WTC11 (cell line): ENCODE measurements at regions not wholly inside any gene's neighbourhood (a gene's known extent, or its start where the extent isn't known, plus 50 kb on each side); places are given as distances from the start of the nearest gene placed in this dataset.

Source experiments
- ATAC-seq: fragments of 200-7000 bp; cut with Tn5 transposase; 2 replicates; pipeline ENCODE4 v1.10.0; 2021; ENCODE audit warnings: mild to moderate bottlenecking, moderate library complexity
- CTCF ChIA-PET: fragments of 300-600 bp; sonication (Branson Sonifier 250); formaldehyde crosslinking; loops from one replicate; lab custom pipeline; 2021; ENCODE audit warnings: antibody characterized with exemption; lab: Charles Lee
- POLR2A ChIA-PET: fragments of 350-600 bp; sonication (Branson Sonifier 250); formaldehyde crosslinking; loops from one replicate; lab custom pipeline; 2021; ENCODE audit warnings: antibody characterized with exemption; lab: Charles Lee
- DNase-seq: peaks from one replicate; pipeline ENCODE4 v3.0.0; 2021; ENCODE audit warnings: low spot score
- H3K27ac Mint-ChIP-seq: 2 replicates; pipeline ENCODE4 v1.8.0; 2021; ENCODE audit warnings: mixed read lengths
- H3K27me3 Mint-ChIP-seq: 2 replicates; pipeline ENCODE4 v1.8.0; 2021; ENCODE audit warnings: low read depth, mild to moderate bottlenecking, moderate library complexity, mixed read lengths
- H3K36me3 Mint-ChIP-seq: 2 replicates; pipeline ENCODE4 v1.8.0; 2021; ENCODE audit warnings: mixed read lengths
- H3K4me1 Mint-ChIP-seq: 2 replicates; pipeline ENCODE4 v1.8.0; 2022; ENCODE audit warnings: mixed read lengths
- H3K4me3 Mint-ChIP-seq: 2 replicates; pipeline ENCODE4 v1.8.0; 2021; ENCODE audit warnings: mild to moderate bottlenecking, moderate library complexity, mixed read lengths
- H3K9me3 Mint-ChIP-seq: 2 replicates; pipeline ENCODE4 v1.8.0; 2021; ENCODE audit warnings: mixed read lengths
- CREM ChIP-seq: sonication (generic); formaldehyde crosslinking; IDR thresholded peaks from 2 replicates; pipeline ENCODE4 v1.8.1; 2022; ENCODE audit warnings: mild to moderate bottlenecking, missing genetic modification reagents, moderate library complexity
- ELF4 ChIP-seq: sonication (generic); formaldehyde crosslinking; IDR thresholded peaks from 2 replicates; pipeline ENCODE4 v1.8.1; 2022; ENCODE audit warnings: low read depth, mild to moderate bottlenecking, moderate library complexity, missing genetic modification reagents
- FOXK1 ChIP-seq: sonication (generic); formaldehyde crosslinking; IDR thresholded peaks from 2 replicates; pipeline ENCODE4 v1.8.0; 2022; ENCODE audit warnings: mild to moderate bottlenecking, moderate library complexity, missing genetic modification reagents
- HMGA2 ChIP-seq: fragments of 250-450 bp; sonication (Bioruptor Pico); IDR thresholded peaks from 2 replicates; pipeline ENCODE4 v1.4.0; 2021; ENCODE audit warnings: mild to moderate bottlenecking, moderate library complexity
- JAZF1 ChIP-seq: fragments of 250-450 bp; sonication (Bioruptor Pico); IDR thresholded peaks from 2 replicates; pipeline ENCODE4 v1.9.0; 2021; ENCODE audit warnings: moderate library complexity, mild to moderate bottlenecking, inconsistent platforms
- MYBL2 ChIP-seq: sonication (generic); formaldehyde crosslinking; IDR thresholded peaks from 2 replicates; pipeline ENCODE4 v1.8.1; 2023; ENCODE audit warnings: mild to moderate bottlenecking, moderate library complexity, missing genetic modification reagents
- PRRX2 ChIP-seq: fragments of 250-450 bp; sonication (Bioruptor Pico); IDR thresholded peaks from 2 replicates; pipeline ENCODE4 v1.8.0; 2021; ENCODE audit warnings: mild to moderate bottlenecking
- SOX15 ChIP-seq: fragments of 250-450 bp; sonication (Bioruptor Pico); IDR thresholded peaks from 2 replicates; pipeline ENCODE4 v1.9.0; 2021; ENCODE audit warnings: mild to moderate bottlenecking
- SP1 ChIP-seq: sonication (generic); formaldehyde crosslinking; conservative IDR thresholded peaks from 2 replicates; pipeline ENCODE4 v1.8.1; 2022; ENCODE audit warnings: missing genetic modification reagents
- TEAD1 ChIP-seq: sonication (generic); formaldehyde crosslinking; IDR thresholded peaks from 2 replicates; pipeline ENCODE4 v1.8.0; 2022; ENCODE audit warnings: mild to moderate bottlenecking, missing genetic modification reagents
- TF ChIP-seq, protein P1 (sequence below): sonication (generic); formaldehyde crosslinking; conservative IDR thresholded peaks from 2 replicates; pipeline ENCODE4 v1.8.1; 2023; ENCODE audit warnings: mild to moderate bottlenecking, low read depth, missing genetic modification reagents, moderate library complexity
- TF ChIP-seq, protein P2 (sequence below): fragments of 250-450 bp; sonication (Bioruptor Pico); IDR thresholded peaks from 2 replicates; pipeline ENCODE4 v2.1.2; 2022; ENCODE audit warnings: mild to moderate bottlenecking, moderate library complexity
- TF ChIP-seq, protein P3 (sequence below): sonication (generic); formaldehyde crosslinking; IDR thresholded peaks from 2 replicates; pipeline ENCODE4 v1.8.1; 2022; ENCODE audit warnings: low read depth, missing genetic modification reagents, borderline replicate concordance
- TF ChIP-seq, protein P4 (sequence below): sonication (generic); formaldehyde crosslinking; IDR thresholded peaks from 2 replicates; pipeline ENCODE4 v1.8.1; 2022; ENCODE audit warnings: low read depth, mild to moderate bottlenecking, moderate library complexity, missing genetic modification reagents, borderline replicate concordance
- TF ChIP-seq, protein P5 (sequence below): sonication (generic); formaldehyde crosslinking; IDR thresholded peaks from 2 replicates; pipeline ENCODE4 v1.8.0; 2022; ENCODE audit warnings: missing genetic modification reagents
- TF ChIP-seq, protein P6 (sequence below): sonication (generic); formaldehyde crosslinking; IDR thresholded peaks from 2 replicates; pipeline ENCODE4 v1.8.0; 2023; ENCODE audit warnings: missing genetic modification reagents
- TF ChIP-seq, protein P7 (sequence below): sonication (generic); formaldehyde crosslinking; IDR thresholded peaks from 2 replicates; pipeline ENCODE4 v1.8.0; 2023; ENCODE audit warnings: mild to moderate bottlenecking, missing genetic modification reagents

DNA sequence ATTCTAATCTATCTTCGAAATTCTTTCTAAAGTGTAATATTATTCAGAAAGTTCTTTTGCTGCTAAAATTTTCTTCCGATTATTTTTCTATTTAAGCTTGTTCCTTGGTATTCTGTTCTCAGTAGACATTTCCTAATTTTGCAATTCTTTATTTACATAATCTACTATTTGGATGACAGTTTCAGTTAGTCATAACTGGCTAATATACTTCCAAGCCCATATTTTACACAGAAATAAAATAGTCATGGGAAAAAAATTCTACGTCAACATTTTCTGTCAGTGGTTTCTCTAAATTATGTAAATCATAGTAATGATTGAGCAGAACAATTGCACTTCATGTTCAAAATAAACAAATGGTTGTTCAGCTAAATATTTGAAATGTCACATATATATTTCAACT is 178.0 kb upstream of the ANKRD50 start:
- no peaks in the 10 kb centered on the region for H3K27me3 Mint-ChIP-seq
- peaks cover 4% of the 10 kb centered on the region; the same call in 1 of the 2 replicates for H3K4me1 Mint-ChIP-seq
- TF ChIP-seq SP1 (CRISPR knock-in tag) (no peak), HMGA2 (CRISPR knock-in tag) (no peak), SOX15 (CRISPR knock-in tag) (no peak), ELF4 (CRISPR knock-in tag) (no peak), JAZF1 (CRISPR knock-in tag) (no peak)
- TF ChIP-seq, protein P1, sequence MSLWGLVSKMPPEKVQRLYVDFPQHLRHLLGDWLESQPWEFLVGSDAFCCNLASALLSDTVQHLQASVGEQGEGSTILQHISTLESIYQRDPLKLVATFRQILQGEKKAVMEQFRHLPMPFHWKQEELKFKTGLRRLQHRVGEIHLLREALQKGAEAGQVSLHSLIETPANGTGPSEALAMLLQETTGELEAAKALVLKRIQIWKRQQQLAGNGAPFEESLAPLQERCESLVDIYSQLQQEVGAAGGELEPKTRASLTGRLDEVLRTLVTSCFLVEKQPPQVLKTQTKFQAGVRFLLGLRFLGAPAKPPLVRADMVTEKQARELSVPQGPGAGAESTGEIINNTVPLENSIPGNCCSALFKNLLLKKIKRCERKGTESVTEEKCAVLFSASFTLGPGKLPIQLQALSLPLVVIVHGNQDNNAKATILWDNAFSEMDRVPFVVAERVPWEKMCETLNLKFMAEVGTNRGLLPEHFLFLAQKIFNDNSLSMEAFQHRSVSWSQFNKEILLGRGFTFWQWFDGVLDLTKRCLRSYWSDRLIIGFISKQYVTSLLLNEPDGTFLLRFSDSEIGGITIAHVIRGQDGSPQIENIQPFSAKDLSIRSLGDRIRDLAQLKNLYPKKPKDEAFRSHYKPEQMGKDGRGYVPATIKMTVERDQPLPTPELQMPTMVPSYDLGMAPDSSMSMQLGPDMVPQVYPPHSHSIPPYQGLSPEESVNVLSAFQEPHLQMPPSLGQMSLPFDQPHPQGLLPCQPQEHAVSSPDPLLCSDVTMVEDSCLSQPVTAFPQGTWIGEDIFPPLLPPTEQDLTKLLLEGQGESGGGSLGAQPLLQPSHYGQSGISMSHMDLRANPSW (CRISPR knock-in tag): no peak
- H3K4me3 Mint-ChIP-seq: no peak overlapping the region
- ATAC-seq (no peak), DNase-seq (no peak)
- no peaks in the 10 kb centered on the region for H3K36me3 Mint-ChIP-seq
- ChIA-PET POLR2A (no interaction called here), CTCF (no interaction called here)
- no peak overlapping the region for H3K27ac Mint-ChIP-seq
- H3K9me3 Mint-ChIP-seq: peaks cover 10% of the 10 kb centered on the region

DNA sequence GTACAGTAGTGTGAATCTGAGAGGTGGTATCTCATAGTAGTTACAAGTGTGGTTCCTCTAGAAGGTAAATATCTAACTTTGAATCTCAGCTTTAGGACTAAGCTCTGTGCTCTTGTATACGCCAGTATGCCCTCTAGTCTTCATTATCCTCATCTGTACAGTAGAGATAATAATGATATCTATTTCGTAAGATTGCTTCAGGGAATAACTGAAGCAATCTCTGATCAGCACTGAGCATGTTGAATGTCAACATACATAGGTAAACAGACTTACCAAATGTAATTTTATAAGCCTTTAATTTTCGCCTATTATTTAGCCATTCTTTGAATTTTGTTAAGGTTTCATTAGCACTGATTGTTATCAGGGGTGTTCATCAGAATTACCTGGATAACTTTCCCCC is 175.2 kb upstream of the ANKRD50 start:
- no peak overlapping the region for H3K4me3 Mint-ChIP-seq
- ChIA-PET POLR2A (no interaction called here), CTCF (no interaction called here)
- no peaks in the 10 kb centered on the region for H3K36me3 Mint-ChIP-seq
- peaks cover 19% of the 10 kb centered on the region for H3K4me1 Mint-ChIP-seq
- peaks cover 3% of the 10 kb centered on the region; the same call in 1 of the 2 replicates for H3K9me3 Mint-ChIP-seq
- no peak for DNase-seq
- no peak overlapping the region for H3K27ac Mint-ChIP-seq
- no peak for ATAC-seq
- no peaks in the 10 kb centered on the region for H3K27me3 Mint-ChIP-seq
- TF ChIP-seq, protein P2, sequence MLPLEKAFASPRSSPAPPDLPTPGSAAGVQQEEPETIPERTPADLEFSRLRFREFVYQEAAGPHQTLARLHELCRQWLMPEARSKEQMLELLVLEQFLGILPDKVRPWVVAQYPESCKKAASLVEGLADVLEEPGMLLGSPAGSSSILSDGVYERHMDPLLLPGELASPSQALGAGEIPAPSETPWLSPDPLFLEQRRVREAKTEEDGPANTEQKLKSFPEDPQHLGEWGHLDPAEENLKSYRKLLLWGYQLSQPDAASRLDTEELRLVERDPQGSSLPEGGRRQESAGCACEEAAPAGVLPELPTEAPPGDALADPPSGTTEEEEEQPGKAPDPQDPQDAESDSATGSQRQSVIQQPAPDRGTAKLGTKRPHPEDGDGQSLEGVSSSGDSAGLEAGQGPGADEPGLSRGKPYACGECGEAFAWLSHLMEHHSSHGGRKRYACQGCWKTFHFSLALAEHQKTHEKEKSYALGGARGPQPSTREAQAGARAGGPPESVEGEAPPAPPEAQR (CRISPR knock-in tag): no peak
- TF ChIP-seq, protein P3, sequence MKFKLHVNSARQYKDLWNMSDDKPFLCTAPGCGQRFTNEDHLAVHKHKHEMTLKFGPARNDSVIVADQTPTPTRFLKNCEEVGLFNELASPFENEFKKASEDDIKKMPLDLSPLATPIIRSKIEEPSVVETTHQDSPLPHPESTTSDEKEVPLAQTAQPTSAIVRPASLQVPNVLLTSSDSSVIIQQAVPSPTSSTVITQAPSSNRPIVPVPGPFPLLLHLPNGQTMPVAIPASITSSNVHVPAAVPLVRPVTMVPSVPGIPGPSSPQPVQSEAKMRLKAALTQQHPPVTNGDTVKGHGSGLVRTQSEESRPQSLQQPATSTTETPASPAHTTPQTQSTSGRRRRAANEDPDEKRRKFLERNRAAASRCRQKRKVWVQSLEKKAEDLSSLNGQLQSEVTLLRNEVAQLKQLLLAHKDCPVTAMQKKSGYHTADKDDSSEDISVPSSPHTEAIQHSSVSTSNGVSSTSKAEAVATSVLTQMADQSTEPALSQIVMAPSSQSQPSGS (CRISPR knock-in tag): no peak
- TF ChIP-seq TEAD1 (CRISPR knock-in tag) (no peak), FOXK1 (no peak), PRRX2 (no peak), CREM (CRISPR knock-in tag) (no peak), MYBL2 (CRISPR knock-in tag) (no peak)
- TF ChIP-seq, protein P4, sequence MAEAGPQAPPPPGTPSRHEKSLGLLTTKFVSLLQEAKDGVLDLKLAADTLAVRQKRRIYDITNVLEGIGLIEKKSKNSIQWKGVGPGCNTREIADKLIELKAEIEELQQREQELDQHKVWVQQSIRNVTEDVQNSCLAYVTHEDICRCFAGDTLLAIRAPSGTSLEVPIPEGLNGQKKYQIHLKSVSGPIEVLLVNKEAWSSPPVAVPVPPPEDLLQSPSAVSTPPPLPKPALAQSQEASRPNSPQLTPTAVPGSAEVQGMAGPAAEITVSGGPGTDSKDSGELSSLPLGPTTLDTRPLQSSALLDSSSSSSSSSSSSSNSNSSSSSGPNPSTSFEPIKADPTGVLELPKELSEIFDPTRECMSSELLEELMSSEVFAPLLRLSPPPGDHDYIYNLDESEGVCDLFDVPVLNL (CRISPR knock-in tag): no peak
- TF ChIP-seq, protein P5, sequence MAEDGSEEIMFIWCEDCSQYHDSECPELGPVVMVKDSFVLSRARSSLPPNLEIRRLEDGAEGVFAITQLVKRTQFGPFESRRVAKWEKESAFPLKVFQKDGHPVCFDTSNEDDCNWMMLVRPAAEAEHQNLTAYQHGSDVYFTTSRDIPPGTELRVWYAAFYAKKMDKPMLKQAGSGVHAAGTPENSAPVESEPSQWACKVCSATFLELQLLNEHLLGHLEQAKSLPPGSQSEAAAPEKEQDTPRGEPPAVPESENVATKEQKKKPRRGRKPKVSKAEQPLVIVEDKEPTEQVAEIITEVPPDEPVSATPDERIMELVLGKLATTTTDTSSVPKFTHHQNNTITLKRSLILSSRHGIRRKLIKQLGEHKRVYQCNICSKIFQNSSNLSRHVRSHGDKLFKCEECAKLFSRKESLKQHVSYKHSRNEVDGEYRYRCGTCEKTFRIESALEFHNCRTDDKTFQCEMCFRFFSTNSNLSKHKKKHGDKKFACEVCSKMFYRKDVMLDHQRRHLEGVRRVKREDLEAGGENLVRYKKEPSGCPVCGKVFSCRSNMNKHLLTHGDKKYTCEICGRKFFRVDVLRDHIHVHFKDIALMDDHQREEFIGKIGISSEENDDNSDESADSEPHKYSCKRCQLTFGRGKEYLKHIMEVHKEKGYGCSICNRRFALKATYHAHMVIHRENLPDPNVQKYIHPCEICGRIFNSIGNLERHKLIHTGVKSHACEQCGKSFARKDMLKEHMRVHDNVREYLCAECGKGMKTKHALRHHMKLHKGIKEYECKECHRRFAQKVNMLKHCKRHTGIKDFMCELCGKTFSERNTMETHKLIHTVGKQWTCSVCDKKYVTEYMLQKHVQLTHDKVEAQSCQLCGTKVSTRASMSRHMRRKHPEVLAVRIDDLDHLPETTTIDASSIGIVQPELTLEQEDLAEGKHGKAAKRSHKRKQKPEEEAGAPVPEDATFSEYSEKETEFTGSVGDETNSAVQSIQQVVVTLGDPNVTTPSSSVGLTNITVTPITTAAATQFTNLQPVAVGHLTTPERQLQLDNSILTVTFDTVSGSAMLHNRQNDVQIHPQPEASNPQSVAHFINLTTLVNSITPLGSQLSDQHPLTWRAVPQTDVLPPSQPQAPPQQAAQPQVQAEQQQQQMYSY (CRISPR knock-in tag): no peak
- TF ChIP-seq, protein P6, sequence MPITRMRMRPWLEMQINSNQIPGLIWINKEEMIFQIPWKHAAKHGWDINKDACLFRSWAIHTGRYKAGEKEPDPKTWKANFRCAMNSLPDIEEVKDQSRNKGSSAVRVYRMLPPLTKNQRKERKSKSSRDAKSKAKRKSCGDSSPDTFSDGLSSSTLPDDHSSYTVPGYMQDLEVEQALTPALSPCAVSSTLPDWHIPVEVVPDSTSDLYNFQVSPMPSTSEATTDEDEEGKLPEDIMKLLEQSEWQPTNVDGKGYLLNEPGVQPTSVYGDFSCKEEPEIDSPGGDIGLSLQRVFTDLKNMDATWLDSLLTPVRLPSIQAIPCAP: no peak
- TF ChIP-seq, protein P7, sequence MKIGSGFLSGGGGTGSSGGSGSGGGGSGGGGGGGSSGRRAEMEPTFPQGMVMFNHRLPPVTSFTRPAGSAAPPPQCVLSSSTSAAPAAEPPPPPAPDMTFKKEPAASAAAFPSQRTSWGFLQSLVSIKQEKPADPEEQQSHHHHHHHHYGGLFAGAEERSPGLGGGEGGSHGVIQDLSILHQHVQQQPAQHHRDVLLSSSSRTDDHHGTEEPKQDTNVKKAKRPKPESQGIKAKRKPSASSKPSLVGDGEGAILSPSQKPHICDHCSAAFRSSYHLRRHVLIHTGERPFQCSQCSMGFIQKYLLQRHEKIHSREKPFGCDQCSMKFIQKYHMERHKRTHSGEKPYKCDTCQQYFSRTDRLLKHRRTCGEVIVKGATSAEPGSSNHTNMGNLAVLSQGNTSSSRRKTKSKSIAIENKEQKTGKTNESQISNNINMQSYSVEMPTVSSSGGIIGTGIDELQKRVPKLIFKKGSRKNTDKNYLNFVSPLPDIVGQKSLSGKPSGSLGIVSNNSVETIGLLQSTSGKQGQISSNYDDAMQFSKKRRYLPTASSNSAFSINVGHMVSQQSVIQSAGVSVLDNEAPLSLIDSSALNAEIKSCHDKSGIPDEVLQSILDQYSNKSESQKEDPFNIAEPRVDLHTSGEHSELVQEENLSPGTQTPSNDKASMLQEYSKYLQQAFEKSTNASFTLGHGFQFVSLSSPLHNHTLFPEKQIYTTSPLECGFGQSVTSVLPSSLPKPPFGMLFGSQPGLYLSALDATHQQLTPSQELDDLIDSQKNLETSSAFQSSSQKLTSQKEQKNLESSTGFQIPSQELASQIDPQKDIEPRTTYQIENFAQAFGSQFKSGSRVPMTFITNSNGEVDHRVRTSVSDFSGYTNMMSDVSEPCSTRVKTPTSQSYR (CRISPR knock-in tag): no peak
- TF ChIP-seq, protein P1 (CRISPR knock-in tag): no peak
